ENCODE measurements at regions not wholly inside any gene's neighbourhood (a gene's known extent, or its start where the extent isn't known, plus 50 kb on each side); places are given as distances from the start of the nearest gene placed in this dataset.

GRCh38 chr3:144624656-144625055 is 653.0 kb downstream of the DIPK2A start:
- no peaks in the 10 kb centered on the region for H3K9me3 Mint-ChIP-seq
- DNase-seq: no peak
- POLR2A ChIA-PET: no interaction called here
- H3K4me3 Mint-ChIP-seq: no peak overlapping the region
- Histone ChIP-seq H3K27ac (ENCODE audit: low read depth, low read length) (no peak overlapping the region), H3K9me3 (ENCODE audit: low read length) (no peaks in the 10 kb centered on the region), H3K4me1 (ENCODE audit: insufficient read depth, low read length) (no peaks in the 10 kb centered on the region), H3K36me3 (ENCODE audit: insufficient read depth, low read length) (no peaks in the 10 kb centered on the region), H3K27me3 (ENCODE audit: insufficient read depth, low read length, poor library complexity, severe bottlenecking) (no peaks in the 10 kb centered on the region), H3K4me3 (ENCODE audit: low read length) (no peak overlapping the region)
- no peaks in the 10 kb centered on the region for H3K27me3 Mint-ChIP-seq
- no peaks in the 10 kb centered on the region for H3K36me3 Mint-ChIP-seq
- no peaks in the 10 kb centered on the region for H3K4me1 Mint-ChIP-seq
- H3K27ac Mint-ChIP-seq: no peak overlapping the region
- CTCF ChIA-PET: no interaction called here

DNA sequence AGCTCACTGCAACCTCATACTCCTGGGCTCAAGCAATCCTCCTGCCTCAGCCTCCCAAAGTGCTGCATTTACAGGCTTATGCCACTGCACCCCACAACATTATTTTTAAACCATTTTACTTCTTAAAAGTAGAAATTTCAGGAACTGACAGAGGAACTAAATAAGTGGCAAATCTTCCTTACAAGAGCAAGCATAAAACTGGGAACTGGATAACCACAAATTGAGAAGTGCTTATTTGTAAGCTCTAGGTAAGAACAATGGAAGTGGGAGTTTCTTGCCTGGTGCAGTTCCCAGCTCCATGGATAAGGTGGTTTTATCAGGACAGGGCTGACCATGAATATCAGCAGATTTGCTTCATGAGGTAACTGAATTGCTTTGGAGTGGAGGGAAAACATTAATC is 655.2 kb downstream of the DIPK2A start:
- Mint-ChIP-seq H3K27me3 (no peaks in the 10 kb centered on the region), H3K36me3 (no peaks in the 10 kb centered on the region), H3K4me3 (no peak overlapping the region), H3K27ac (no peak overlapping the region), H3K4me1 (no peaks in the 10 kb centered on the region), H3K9me3 (peaks cover 0 to 2% (median 0%) of the 10 kb centered on the region in 5 donors)
- Histone ChIP-seq H3K27ac (ENCODE audit: low read depth, low read length) (no peak overlapping the region), H3K27me3 (ENCODE audit: insufficient read depth, low read length, poor library complexity, severe bottlenecking) (no peaks in the 10 kb centered on the region), H3K4me3 (ENCODE audit: low read length) (no peak overlapping the region), H3K36me3 (ENCODE audit: insufficient read depth, low read length) (no peaks in the 10 kb centered on the region), H3K9me3 (ENCODE audit: low read length) (no peaks in the 10 kb centered on the region), H3K4me1 (ENCODE audit: insufficient read depth, low read length) (no peaks in the 10 kb centered on the region)
- ChIA-PET CTCF (no interaction called here), POLR2A (no interaction called here)
- no peak for DNase-seq

DNA sequence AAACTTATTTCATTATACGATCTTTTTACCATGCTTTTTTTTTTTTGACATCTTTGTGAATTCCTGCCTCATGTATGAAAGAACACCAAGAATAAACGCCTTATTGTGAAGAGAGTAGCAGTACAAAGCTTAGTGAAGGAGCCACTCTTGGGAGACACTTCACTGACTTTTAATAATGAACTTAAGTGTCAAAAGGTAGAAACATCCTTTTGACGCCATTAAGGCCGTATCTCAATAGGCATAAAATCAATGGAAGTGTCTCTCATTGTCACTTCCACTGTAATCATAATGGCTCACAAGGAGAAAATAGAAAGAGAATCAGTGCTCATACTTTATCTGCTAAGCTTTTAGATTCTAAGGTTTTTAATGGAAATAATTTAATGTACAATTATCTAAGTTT is 657.8 kb downstream of the DIPK2A start:
- H3K27ac Mint-ChIP-seq: no peak overlapping the region
- H3K4me3 Mint-ChIP-seq: no peak overlapping the region
- H3K4me1 ChIP-seq (ENCODE audit: insufficient read depth, low read length): no peaks in the 10 kb centered on the region
- H3K4me3 ChIP-seq (ENCODE audit: low read length): no peak overlapping the region
- no peaks in the 10 kb centered on the region for H3K36me3 ChIP-seq (ENCODE audit: insufficient read depth, low read length)
- H3K27me3 ChIP-seq (ENCODE audit: insufficient read depth, low read length, poor library complexity, severe bottlenecking): no peaks in the 10 kb centered on the region
- no peaks in the 10 kb centered on the region for H3K27me3 Mint-ChIP-seq
- POLR2A ChIA-PET: no interaction called here
- no peaks in the 10 kb centered on the region for H3K9me3 ChIP-seq (ENCODE audit: low read length)
- CTCF ChIA-PET: no interaction called here
- H3K36me3 Mint-ChIP-seq: no peaks in the 10 kb centered on the region
- H3K9me3 Mint-ChIP-seq: peaks cover 0 to 3% (median 0%) of the 10 kb centered on the region in 5 donors
- no peaks in the 10 kb centered on the region for H3K4me1 Mint-ChIP-seq
- H3K27ac ChIP-seq (ENCODE audit: low read depth, low read length): no peak overlapping the region
- no peak for DNase-seq

- Mint-ChIP-seq H3K27ac (no peak overlapping the region), H3K4me3 (no peak overlapping the region), H3K27me3 (no peaks in the 10 kb centered on the region), H3K36me3 (no peaks in the 10 kb centered on the region), H3K9me3 (peaks cover 0 to 9% (median 3%) of the 10 kb centered on the region in 5 donors), H3K4me1 (no peaks in the 10 kb centered on the region)
- Histone ChIP-seq H3K4me1 (ENCODE audit: insufficient read depth, low read length) (no peaks in the 10 kb centered on the region), H3K9me3 (ENCODE audit: low read length) (no peaks in the 10 kb centered on the region), H3K36me3 (ENCODE audit: insufficient read depth, low read length) (no peaks in the 10 kb centered on the region), H3K27ac (ENCODE audit: low read depth, low read length) (no peak overlapping the region), H3K27me3 (ENCODE audit: insufficient read depth, low read length, poor library complexity, severe bottlenecking) (no peaks in the 10 kb centered on the region), H3K4me3 (ENCODE audit: low read length) (no peak overlapping the region)
- DNase-seq: no peak
- CTCF ChIA-PET: no interaction called here
- POLR2A ChIA-PET: no interaction called here
Observed at GRCh38 chr3:144636833-144637232, 665.2 kb downstream of the DIPK2A start.

GRCh38 chr3:144638009-144638408 is 666.4 kb downstream of the DIPK2A start:
- no peak overlapping the region for H3K27ac Mint-ChIP-seq
- H3K4me3 Mint-ChIP-seq: no peak overlapping the region
- no peak for DNase-seq
- H3K4me3 ChIP-seq (ENCODE audit: low read length): no peak overlapping the region
- H3K9me3 ChIP-seq (ENCODE audit: low read length): no peaks in the 10 kb centered on the region
- H3K36me3 Mint-ChIP-seq: no peaks in the 10 kb centered on the region
- no peaks in the 10 kb centered on the region for H3K4me1 Mint-ChIP-seq
- no peaks in the 10 kb centered on the region for H3K27me3 Mint-ChIP-seq
- H3K27me3 ChIP-seq (ENCODE audit: insufficient read depth, low read length, poor library complexity, severe bottlenecking): no peaks in the 10 kb centered on the region
- H3K27ac ChIP-seq (ENCODE audit: low read depth, low read length): no peak overlapping the region
- H3K4me1 ChIP-seq (ENCODE audit: insufficient read depth, low read length): no peaks in the 10 kb centered on the region
- ChIA-PET CTCF (no interaction called here), POLR2A (no interaction called here)
- H3K9me3 Mint-ChIP-seq: peaks cover 0 to 9% (median under 1%) of the 10 kb centered on the region in 5 donors
- H3K36me3 ChIP-seq (ENCODE audit: insufficient read depth, low read length): no peaks in the 10 kb centered on the region

DNA sequence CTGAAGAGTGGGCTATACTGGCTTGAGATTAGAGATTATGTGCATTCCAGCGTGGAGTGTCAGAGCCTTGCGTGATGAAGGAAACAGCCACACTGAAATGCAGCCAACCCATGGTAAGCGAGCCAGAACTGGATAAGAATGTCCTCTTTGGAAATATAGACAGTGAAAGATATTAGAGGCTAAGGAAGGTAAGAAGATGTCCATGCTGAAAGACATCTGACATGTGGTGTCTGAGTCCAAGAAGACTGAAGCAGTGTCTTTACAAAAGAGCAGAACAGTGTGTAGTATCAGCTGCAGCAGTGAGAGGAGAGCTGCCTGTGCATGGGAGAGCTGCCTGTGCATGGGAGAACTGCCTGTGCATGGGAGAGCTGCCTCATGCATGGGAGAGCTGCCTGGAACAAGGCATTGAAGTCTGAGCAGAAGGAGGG is 672.2 kb downstream of the DIPK2A start:
- no peak overlapping the region for H3K4me3 Mint-ChIP-seq
- Histone ChIP-seq H3K27me3 (ENCODE audit: insufficient read depth, low read length, poor library complexity, severe bottlenecking) (no peaks in the 10 kb centered on the region), H3K4me1 (ENCODE audit: insufficient read depth, low read length) (no peaks in the 10 kb centered on the region), H3K4me3 (ENCODE audit: low read length) (no peak overlapping the region), H3K27ac (ENCODE audit: low read depth, low read length) (no peak overlapping the region), H3K36me3 (ENCODE audit: insufficient read depth, low read length) (no peaks in the 10 kb centered on the region), H3K9me3 (ENCODE audit: low read length) (no peaks in the 10 kb centered on the region)
- no peaks in the 10 kb centered on the region for H3K36me3 Mint-ChIP-seq
- DNase-seq: no peak
- H3K27ac Mint-ChIP-seq: no peak overlapping the region
- no peaks in the 10 kb centered on the region for H3K27me3 Mint-ChIP-seq
- H3K4me1 Mint-ChIP-seq: no peaks in the 10 kb centered on the region
- peaks cover 0 to 11% (median 2%) of the 10 kb centered on the region in 5 donors for H3K9me3 Mint-ChIP-seq
- CTCF ChIA-PET: no interaction called here
- POLR2A ChIA-PET: no interaction called here

DNA sequence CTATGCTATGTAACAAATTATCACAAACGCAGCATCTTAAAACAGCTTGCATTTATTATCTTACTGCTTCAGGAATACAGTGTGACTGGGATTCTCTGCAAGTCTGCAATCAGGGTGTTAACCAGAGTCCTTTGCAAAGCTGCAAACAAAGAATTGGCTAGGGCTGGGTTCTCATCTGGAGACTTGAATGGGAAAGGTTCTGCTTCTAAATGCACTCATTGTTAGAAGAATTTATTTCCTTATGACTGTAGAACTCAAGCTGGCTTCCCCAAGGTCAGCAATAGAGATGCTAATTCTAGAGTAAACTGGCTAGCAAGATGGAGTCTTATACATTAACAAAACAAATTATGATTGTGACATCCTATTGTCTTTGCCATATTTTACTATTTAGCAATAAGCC is 673.7 kb downstream of the DIPK2A start:
- H3K9me3 Mint-ChIP-seq: peaks cover 0 to 9% (median 2%) of the 10 kb centered on the region in 5 donors
- Histone ChIP-seq H3K27ac (ENCODE audit: low read depth, low read length) (no peak overlapping the region), H3K36me3 (ENCODE audit: insufficient read depth, low read length) (no peaks in the 10 kb centered on the region), H3K4me1 (ENCODE audit: insufficient read depth, low read length) (no peaks in the 10 kb centered on the region), H3K9me3 (ENCODE audit: low read length) (no peaks in the 10 kb centered on the region), H3K4me3 (ENCODE audit: low read length) (no peak overlapping the region), H3K27me3 (ENCODE audit: insufficient read depth, low read length, poor library complexity, severe bottlenecking) (no peaks in the 10 kb centered on the region)
- no peaks in the 10 kb centered on the region for H3K36me3 Mint-ChIP-seq
- POLR2A ChIA-PET: no interaction called here
- H3K4me3 Mint-ChIP-seq: no peak overlapping the region
- no peak overlapping the region for H3K27ac Mint-ChIP-seq
- H3K27me3 Mint-ChIP-seq: no peaks in the 10 kb centered on the region
- CTCF ChIA-PET: no interaction called here
- no peak for DNase-seq
- no peaks in the 10 kb centered on the region for H3K4me1 Mint-ChIP-seq

GRCh38 chr3:144650380-144650779 is 678.8 kb downstream of the DIPK2A start:
- Histone ChIP-seq H3K4me1 (ENCODE audit: insufficient read depth, low read length) (no peaks in the 10 kb centered on the region), H3K27ac (ENCODE audit: low read depth, low read length) (no peak overlapping the region), H3K9me3 (ENCODE audit: low read length) (no peaks in the 10 kb centered on the region), H3K27me3 (ENCODE audit: insufficient read depth, low read length, poor library complexity, severe bottlenecking) (no peaks in the 10 kb centered on the region), H3K36me3 (ENCODE audit: insufficient read depth, low read length) (no peaks in the 10 kb centered on the region), H3K4me3 (ENCODE audit: low read length) (no peak overlapping the region)
- ChIA-PET POLR2A (no interaction called here), CTCF (no interaction called here)
- DNase-seq: no peak
- H3K36me3 Mint-ChIP-seq: no peaks in the 10 kb centered on the region
- H3K4me1 Mint-ChIP-seq: no peaks in the 10 kb centered on the region
- H3K27me3 Mint-ChIP-seq: no peaks in the 10 kb centered on the region
- H3K9me3 Mint-ChIP-seq: peaks cover 0 to 23% (median 2%) of the 10 kb centered on the region in 5 donors
- H3K4me3 Mint-ChIP-seq: no peak overlapping the region
- H3K27ac Mint-ChIP-seq: no peak overlapping the region

DNA sequence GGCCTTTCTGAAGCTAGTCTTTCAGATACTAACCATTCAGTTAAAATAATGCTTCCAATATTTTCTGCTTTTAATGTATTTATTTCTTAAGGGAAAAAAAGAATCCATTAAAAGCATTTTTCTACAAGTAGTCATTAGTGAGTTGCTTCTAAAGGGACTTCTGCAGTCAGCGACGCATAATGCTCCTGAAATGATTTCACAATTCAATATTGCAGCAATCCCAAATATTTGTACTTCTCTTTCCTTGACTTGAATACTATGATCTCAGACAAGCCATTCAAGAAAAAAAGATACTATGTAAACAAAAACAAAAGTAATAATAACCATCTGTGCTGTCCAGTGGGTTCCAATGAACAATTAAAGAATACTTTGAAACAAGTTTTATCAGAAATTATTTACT is 681.0 kb downstream of the DIPK2A start:
- no peaks in the 10 kb centered on the region for H3K9me3 ChIP-seq (ENCODE audit: low read length)
- ChIA-PET POLR2A (no interaction called here), CTCF (no interaction called here)
- no peak for DNase-seq
- no peak overlapping the region for H3K27ac Mint-ChIP-seq
- H3K36me3 Mint-ChIP-seq: no peaks in the 10 kb centered on the region
- no peak overlapping the region for H3K4me3 ChIP-seq (ENCODE audit: low read length)
- H3K4me3 Mint-ChIP-seq: no peak overlapping the region
- H3K27ac ChIP-seq (ENCODE audit: low read depth, low read length): no peak overlapping the region
- H3K9me3 Mint-ChIP-seq: peaks cover 0 to 17% (median 0%) of the 10 kb centered on the region in 5 donors
- no peaks in the 10 kb centered on the region for H3K36me3 ChIP-seq (ENCODE audit: insufficient read depth, low read length)
- H3K4me1 Mint-ChIP-seq: no peaks in the 10 kb centered on the region
- H3K27me3 Mint-ChIP-seq: no peaks in the 10 kb centered on the region
- H3K27me3 ChIP-seq (ENCODE audit: insufficient read depth, low read length, poor library complexity, severe bottlenecking): no peaks in the 10 kb centered on the region
- no peaks in the 10 kb centered on the region for H3K4me1 ChIP-seq (ENCODE audit: insufficient read depth, low read length)

Data from CD8-positive, alpha-beta memory T cell (primary cell).